ENCODE measurements at regions not wholly inside any gene's neighbourhood (a gene's known extent, or its start where the extent isn't known, plus 50 kb on each side); places are given as distances from the start of the nearest gene placed in this dataset.

DNA sequence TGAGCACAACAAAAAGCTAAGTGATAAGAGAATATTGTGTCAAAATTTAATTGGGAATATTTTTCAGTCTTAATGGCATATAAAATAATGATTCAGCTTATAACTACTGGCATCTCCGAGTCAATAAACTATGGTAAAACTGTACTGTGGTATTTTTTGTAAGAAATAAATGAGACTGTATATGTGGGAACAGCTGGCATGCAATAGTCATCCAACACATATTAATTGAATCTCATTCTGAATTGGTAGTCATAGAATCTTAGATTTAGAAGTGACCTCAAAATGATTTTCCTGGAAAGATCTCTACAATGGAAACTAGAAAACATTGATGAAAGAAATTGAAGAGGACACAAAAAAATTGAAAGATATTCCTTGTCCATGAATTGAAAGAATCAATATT lies 133.4 kb upstream of the SLC7A14 start:
- TF ChIP-seq, protein P1, sequence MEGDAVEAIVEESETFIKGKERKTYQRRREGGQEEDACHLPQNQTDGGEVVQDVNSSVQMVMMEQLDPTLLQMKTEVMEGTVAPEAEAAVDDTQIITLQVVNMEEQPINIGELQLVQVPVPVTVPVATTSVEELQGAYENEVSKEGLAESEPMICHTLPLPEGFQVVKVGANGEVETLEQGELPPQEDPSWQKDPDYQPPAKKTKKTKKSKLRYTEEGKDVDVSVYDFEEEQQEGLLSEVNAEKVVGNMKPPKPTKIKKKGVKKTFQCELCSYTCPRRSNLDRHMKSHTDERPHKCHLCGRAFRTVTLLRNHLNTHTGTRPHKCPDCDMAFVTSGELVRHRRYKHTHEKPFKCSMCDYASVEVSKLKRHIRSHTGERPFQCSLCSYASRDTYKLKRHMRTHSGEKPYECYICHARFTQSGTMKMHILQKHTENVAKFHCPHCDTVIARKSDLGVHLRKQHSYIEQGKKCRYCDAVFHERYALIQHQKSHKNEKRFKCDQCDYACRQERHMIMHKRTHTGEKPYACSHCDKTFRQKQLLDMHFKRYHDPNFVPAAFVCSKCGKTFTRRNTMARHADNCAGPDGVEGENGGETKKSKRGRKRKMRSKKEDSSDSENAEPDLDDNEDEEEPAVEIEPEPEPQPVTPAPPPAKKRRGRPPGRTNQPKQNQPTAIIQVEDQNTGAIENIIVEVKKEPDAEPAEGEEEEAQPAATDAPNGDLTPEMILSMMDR (conservative IDR thresholded peaks at IDR 0.05; ENCODE audit: low read depth, low read length) = no peak
- no peak for TF ChIP-seq EZH2 (IDR thresholded peaks at IDR 0.05; ENCODE audit: borderline replicate concordance, low read depth, low read length, poor library complexity, severe bottlenecking)

Measured in A673 (cell line).